Stimulated activated CD8-positive, alpha-beta memory T cell treated with anti-CD3 and anti-CD28 coated beads, Interleukin-12 subunit alpha, Interleukin-12 subunit beta, amount 100 ng/mL, for 1 hour (primary cell): ENCODE measurements at regions not wholly inside any gene's neighbourhood (a gene's known extent, or its start where the extent isn't known, plus 50 kb on each side); places are given as distances from the start of the nearest gene placed in this dataset.
"Not testable (repeated sequence)": the region's sequence is repeated elsewhere in the genome, so short reads cannot be mapped to it uniquely, and the experiment has no call there.

Experiments used
- DNase-seq: peaks from one replicate; pipeline ENCODE4 v3.0.0-alpha.2; 2020; ENCODE audit warnings: low read depth

GRCh38 chr17:33564146-33564545 lies 271.1 kb upstream of the ASIC2 start:
- no peak for DNase-seq

GRCh38 chr17:33567223-33567622 lies 274.1 kb upstream of the ASIC2 start:
- DNase-seq = no peak

GRCh38 chr17:33572615-33573014 lies 279.5 kb upstream of the ASIC2 start:
- no peak for DNase-seq

- DNase-seq = no peak
These were observed 281.9 kb upstream of the ASIC2 start for GRCh38 chr17:33574942-33575445.

GRCh38 chr17:33579740-33580139 lies 286.6 kb upstream of the ASIC2 start:
- not testable (repeated sequence) for DNase-seq

GRCh38 chr17:33580215-33580614 lies 287.1 kb upstream of the ASIC2 start:
- no peak for DNase-seq

GRCh38 chr17:33582661-33583060 lies 289.6 kb upstream of the ASIC2 start:
- DNase-seq = no peak

- no peak for DNase-seq
These were observed 290.7 kb upstream of the ASIC2 start for GRCh38 chr17:33583518-33584417.

GRCh38 chr17:33593991-33594390 lies 300.9 kb upstream of the ASIC2 start:
- no peak for DNase-seq

- no peak for DNase-seq
These were observed 302.7 kb upstream of the ASIC2 start for GRCh38 chr17:33595828-33596227.

GRCh38 chr17:33596899-33597298 lies 303.8 kb upstream of the ASIC2 start:
- DNase-seq = no peak

- no peak for DNase-seq
These were observed 305.7 kb upstream of the ASIC2 start for GRCh38 chr17:33598797-33599196.

GRCh38 chr17:33602981-33603380 lies 309.9 kb upstream of the ASIC2 start:
- no peak for DNase-seq

- no peak for DNase-seq
These were observed 310.7 kb upstream of the ASIC2 start for GRCh38 chr17:33603789-33604188.

GRCh38 chr17:33611532-33611931 lies 318.4 kb upstream of the ASIC2 start:
- no peak for DNase-seq

GRCh38 chr17:33615861-33616260 lies 322.8 kb upstream of the ASIC2 start:
- no peak for DNase-seq

- DNase-seq = no peak
These were observed 330.7 kb upstream of the ASIC2 start for GRCh38 chr17:33623841-33624240.

GRCh38 chr17:33628500-33629346 lies 335.6 kb upstream of the ASIC2 start:
- DNase-seq = no peak

- no peak for DNase-seq
These were observed 340.4 kb upstream of the ASIC2 start for GRCh38 chr17:33633446-33633845.

GRCh38 chr17:33637534-33637933 lies 344.4 kb upstream of the ASIC2 start:
- DNase-seq = no peak

- no peak for DNase-seq
These were observed 346.2 kb upstream of the ASIC2 start for GRCh38 chr17:33639103-33639880.

GRCh38 chr17:33640629-33641028 lies 347.5 kb upstream of the ASIC2 start:
- no peak for DNase-seq
